Esophagus muscularis mucosa (tissue), 4 donors: ENCODE measurements at regions not wholly inside any gene's neighbourhood (a gene's known extent, or its start where the extent isn't known, plus 50 kb on each side); places are given as distances from the start of the nearest gene placed in this dataset.

ENCODE experiments used
- CTCF ChIP-seq, 3 experiments: fragments of 200-600 bp in 2 of 3; fragments of 450-650 bp in 1 of 3; sonication (generic) in 2 of 3; IDR thresholded peaks; one replicate each; pipeline ENCODE4 v1.5.1; 2017 to 2019; ENCODE audit warnings: antibody characterized with exemption in 3 of 3, mild to moderate bottlenecking in 2 of 3, moderate library complexity in 1 of 3
- EP300 ChIP-seq: sonication (generic); formaldehyde crosslinking; IDR thresholded peaks from one replicate; pipeline ENCODE4 v1.6.1; 2017; ENCODE audit warnings: antibody characterized with exemption
- POLR2A ChIP-seq: fragments of 450-650 bp; IDR thresholded peaks from one replicate; pipeline ENCODE4 v1.6.1; 2017; ENCODE audit warnings: antibody characterized with exemption, moderate library complexity, mild to moderate bottlenecking, low read depth
- POLR2AphosphoS5 ChIP-seq, 2 donors: sonication (generic); formaldehyde crosslinking; IDR thresholded peaks; one replicate each; pipeline ENCODE4 v1.6.1; 2017; ENCODE audit warnings: antibody characterized with exemption in 2 of 2

- no peak for TF ChIP-seq POLR2A
- TF ChIP-seq POLR2AphosphoS5 (IDR thresholded peaks at IDR 0.05): no peak
- TF ChIP-seq EP300: no peak
- no peak for TF ChIP-seq CTCF (IDR thresholded peaks at IDR 0.05)
Measured at GRCh38 chr5:44246986-44247385, 142.2 kb downstream of the FGF10 start.
